Caco-2 (cell line): ENCODE measurements at regions not wholly inside any gene's neighbourhood (a gene's known extent, or its start where the extent isn't known, plus 50 kb on each side); places are given as distances from the start of the nearest gene placed in this dataset.

Experiments
- BruUV-seq: library from RNA; stranded (reverse); fragments of 400-500 nt; replicated peaks from 2 replicates; lab custom pipeline; 2021; lab: Mats Ljungman, UMichigan
- CTCF ChIA-PET: fragments of 300-600 bp; sonication (Branson Sonifier 250); formaldehyde crosslinking; loops from one replicate; lab custom pipeline; 2022; ENCODE audit warnings: antibody characterized with exemption; lab: Charles Lee
- POLR2A ChIA-PET: fragments of 300-600 bp; sonication (Branson Sonifier 250); formaldehyde crosslinking; loops from one replicate; lab custom pipeline; 2022; ENCODE audit warnings: antibody characterized with exemption; lab: Charles Lee
- DNase-seq, 2 experiments: peaks; one replicate each; pipeline versions ENCODE4 v3.0.0 to v3.0.0-alpha.2; 2020 to 2022
- H3K27me3 ChIP-seq: replicated peaks from 2 replicates; pipeline ENCODE4 v1.6.0; 2011; ENCODE audit warnings: low read length; ENCODE audit not compliant: control insufficient read depth, insufficient read depth
- H3K36me3 ChIP-seq: 2 replicates; pipeline ENCODE4 v1.5.1; 2011; ENCODE audit warnings: low read length; ENCODE audit not compliant: control insufficient read depth, insufficient read depth
- H3K4me1 ChIP-seq: fragments of 250-450 bp; sonication (Bioruptor Pico); 2 replicates; pipeline ENCODE4 v1.5.1; 2020; ENCODE audit warnings: mild to moderate bottlenecking
- H3K4me3 ChIP-seq: 2 replicates; pipeline ENCODE4 v1.5.1; 2011; ENCODE audit warnings: low read depth, mild to moderate bottlenecking, control low read depth, low read length
- H3K9me3 ChIP-seq: fragments of 250-450 bp; sonication (Bioruptor Pico); 2 replicates; pipeline ENCODE4 v1.5.1; 2020; ENCODE audit warnings: mild to moderate bottlenecking, moderate library complexity
- H3K27ac Mint-ChIP-seq: one replicate; pipeline ENCODE4 v1.8.0; 2022; ENCODE audit warnings: mixed read lengths; ENCODE audit not compliant: unreplicated experiment
- H3K27me3 Mint-ChIP-seq: one replicate; pipeline ENCODE4 v1.8.0; 2022; ENCODE audit warnings: mixed read lengths; ENCODE audit not compliant: insufficient read depth, unreplicated experiment
- H3K36me3 Mint-ChIP-seq: one replicate; pipeline ENCODE4 v1.8.0; 2022; ENCODE audit warnings: mild to moderate bottlenecking, mixed read lengths; ENCODE audit not compliant: insufficient read depth, unreplicated experiment
- H3K4me1 Mint-ChIP-seq: one replicate; pipeline ENCODE4 v1.8.0; 2022; ENCODE audit warnings: low read depth, mixed read lengths; ENCODE audit not compliant: unreplicated experiment
- H3K4me3 Mint-ChIP-seq: one replicate; pipeline ENCODE4 v1.8.0; 2022; ENCODE audit warnings: mild to moderate bottlenecking, moderate library complexity, mixed read lengths; ENCODE audit not compliant: unreplicated experiment
- H3K9me3 Mint-ChIP-seq: one replicate; pipeline ENCODE4 v1.8.0; 2022; ENCODE audit warnings: mixed read lengths; ENCODE audit not compliant: unreplicated experiment
- intact Hi-C: fragments of 100-400 bp; cut with micrococcal nuclease; formaldehyde crosslinking; loops from one replicate; pipeline ENCODE4 v1.10.0; 2022; ENCODE audit not compliant: unreplicated experiment
- TF ChIP-seq, protein P1 (sequence below), 2 experiments: fragments of 200-600 bp in 1 of 2; IDR thresholded peaks; 1 replicate in 1 of 2; 2 replicates in 1 of 2; pipeline versions ENCODE4 v1.5.1 to v1.8.0; 2011 to 2022; ENCODE audit warnings: antibody characterized with exemption in 1 of 2, control low read depth in 1 of 2, inconsistent platforms in 1 of 2, low read depth in 1 of 2, low read length in 1 of 2, mild to moderate bottlenecking in 1 of 2, moderate library complexity in 1 of 2; ENCODE audit not compliant: insufficient read depth in 1 of 2, severe bottlenecking in 1 of 2, unreplicated experiment in 1 of 2

DNA sequence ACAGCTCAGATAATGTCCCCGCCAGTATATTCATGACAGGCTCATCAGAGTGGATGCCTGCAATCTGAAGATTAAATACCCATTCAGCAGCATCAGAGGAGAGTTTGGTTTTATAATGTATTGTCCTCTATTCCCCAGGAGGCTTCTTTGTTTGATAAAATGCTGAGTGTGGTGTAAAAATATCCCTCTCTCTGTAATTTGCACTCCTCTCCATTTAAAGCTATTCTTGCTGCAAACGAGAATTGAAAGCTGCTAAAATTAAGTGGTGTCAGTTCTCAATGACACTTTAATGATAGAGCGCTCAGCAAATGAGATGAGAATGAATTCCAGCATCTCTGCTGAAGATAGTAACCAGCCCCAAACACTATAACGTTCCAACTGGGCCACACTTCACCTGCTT is 205.7 kb upstream of the RRP15 start:
- no peak for DNase-seq
- H3K4me3 ChIP-seq = no peak overlapping the region
- Mint-ChIP-seq H3K4me1 (no peaks in the 10 kb centered on the region), H3K4me3 (no peak overlapping the region), H3K27ac (no peak overlapping the region), H3K27me3 (peaks cover 11% of the 10 kb centered on the region), H3K9me3 (no peaks in the 10 kb centered on the region), H3K36me3 (no peaks in the 10 kb centered on the region)
- H3K9me3 ChIP-seq = no peaks in the 10 kb centered on the region
- BruUV-seq = no TSS peak
- POLR2A ChIA-PET = no interaction called here
- no peaks in the 10 kb centered on the region for H3K4me1 ChIP-seq
- TF ChIP-seq, protein P1, sequence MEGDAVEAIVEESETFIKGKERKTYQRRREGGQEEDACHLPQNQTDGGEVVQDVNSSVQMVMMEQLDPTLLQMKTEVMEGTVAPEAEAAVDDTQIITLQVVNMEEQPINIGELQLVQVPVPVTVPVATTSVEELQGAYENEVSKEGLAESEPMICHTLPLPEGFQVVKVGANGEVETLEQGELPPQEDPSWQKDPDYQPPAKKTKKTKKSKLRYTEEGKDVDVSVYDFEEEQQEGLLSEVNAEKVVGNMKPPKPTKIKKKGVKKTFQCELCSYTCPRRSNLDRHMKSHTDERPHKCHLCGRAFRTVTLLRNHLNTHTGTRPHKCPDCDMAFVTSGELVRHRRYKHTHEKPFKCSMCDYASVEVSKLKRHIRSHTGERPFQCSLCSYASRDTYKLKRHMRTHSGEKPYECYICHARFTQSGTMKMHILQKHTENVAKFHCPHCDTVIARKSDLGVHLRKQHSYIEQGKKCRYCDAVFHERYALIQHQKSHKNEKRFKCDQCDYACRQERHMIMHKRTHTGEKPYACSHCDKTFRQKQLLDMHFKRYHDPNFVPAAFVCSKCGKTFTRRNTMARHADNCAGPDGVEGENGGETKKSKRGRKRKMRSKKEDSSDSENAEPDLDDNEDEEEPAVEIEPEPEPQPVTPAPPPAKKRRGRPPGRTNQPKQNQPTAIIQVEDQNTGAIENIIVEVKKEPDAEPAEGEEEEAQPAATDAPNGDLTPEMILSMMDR (IDR thresholded peaks at IDR 0.05; ENCODE audit: insufficient read depth in 1 of 2, low read depth in 1 of 2, low read length in 1 of 2, severe bottlenecking in 1 of 2, unreplicated experiment in 1 of 2) = no peak
- intact Hi-C loops = no loop called here
- H3K36me3 ChIP-seq = no peaks in the 10 kb centered on the region
- CTCF ChIA-PET = no interaction called here
- H3K27me3 ChIP-seq = no peaks in the 10 kb centered on the region

DNA sequence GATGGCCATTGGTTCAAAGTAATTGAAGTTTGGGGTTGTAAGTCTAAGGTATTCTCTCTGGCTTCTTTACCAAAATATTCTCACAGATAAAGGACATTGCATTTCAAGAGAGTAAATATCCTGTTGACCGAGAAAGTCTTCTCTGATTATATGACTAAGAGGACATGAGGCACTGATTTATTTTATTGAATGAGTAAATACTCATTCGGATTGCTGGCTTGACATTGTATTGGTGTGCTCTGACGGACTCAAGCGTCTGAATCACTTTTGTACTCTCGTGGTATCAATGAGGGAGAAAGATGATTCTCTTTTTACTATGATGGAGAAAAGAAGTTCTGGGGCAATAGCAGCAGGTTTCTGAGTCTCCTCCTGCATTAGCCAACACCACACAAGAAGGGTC is 205.3 kb upstream of the RRP15 start:
- H3K4me3 Mint-ChIP-seq = no peak overlapping the region
- no peak for DNase-seq
- H3K9me3 Mint-ChIP-seq = no peaks in the 10 kb centered on the region
- no peaks in the 10 kb centered on the region for H3K36me3 ChIP-seq
- no peak overlapping the region for H3K4me3 ChIP-seq
- peaks cover 11% of the 10 kb centered on the region for H3K27me3 Mint-ChIP-seq
- no peaks in the 10 kb centered on the region for H3K4me1 Mint-ChIP-seq
- intact Hi-C loops = no loop called here
- H3K4me1 ChIP-seq = no peaks in the 10 kb centered on the region
- H3K9me3 ChIP-seq = no peaks in the 10 kb centered on the region
- POLR2A ChIA-PET = no interaction called here
- no peaks in the 10 kb centered on the region for H3K36me3 Mint-ChIP-seq
- CTCF ChIA-PET = no interaction called here
- TF ChIP-seq, protein P1 (IDR thresholded peaks at IDR 0.05; ENCODE audit: insufficient read depth in 1 of 2, low read depth in 1 of 2, low read length in 1 of 2, severe bottlenecking in 1 of 2, unreplicated experiment in 1 of 2) = no peak
- no peaks in the 10 kb centered on the region for H3K27me3 ChIP-seq
- BruUV-seq = no TSS peak
- H3K27ac Mint-ChIP-seq = no peak overlapping the region

DNA sequence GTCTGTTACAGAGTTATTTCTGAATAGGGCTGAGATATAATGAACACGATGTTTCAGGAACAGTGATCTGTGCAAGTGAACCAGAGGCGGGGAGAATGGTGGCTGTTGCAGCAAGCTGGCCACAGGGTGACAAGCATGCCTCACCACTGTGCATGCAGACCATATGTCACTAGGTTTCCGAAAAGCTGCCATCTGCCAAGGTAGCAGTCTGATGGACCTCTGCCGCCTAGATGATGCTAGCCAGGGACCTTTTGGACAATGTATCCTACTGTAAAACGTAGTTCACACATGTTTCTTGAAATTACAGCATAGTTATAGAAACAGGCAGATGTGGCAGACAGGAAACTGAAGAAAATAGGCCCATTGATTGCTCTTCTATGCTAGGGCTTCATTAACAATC is 204.2 kb upstream of the RRP15 start:
- H3K27ac Mint-ChIP-seq = no peak overlapping the region
- no peaks in the 10 kb centered on the region for H3K9me3 Mint-ChIP-seq
- no TSS peak for BruUV-seq
- no peaks in the 10 kb centered on the region for H3K36me3 Mint-ChIP-seq
- no peak for DNase-seq
- H3K9me3 ChIP-seq = no peaks in the 10 kb centered on the region
- CTCF ChIA-PET = no interaction called here
- TF ChIP-seq, protein P1 (IDR thresholded peaks at IDR 0.05; ENCODE audit: insufficient read depth in 1 of 2, low read depth in 1 of 2, low read length in 1 of 2, severe bottlenecking in 1 of 2, unreplicated experiment in 1 of 2) = no peak
- H3K4me3 Mint-ChIP-seq = no peak overlapping the region
- H3K27me3 ChIP-seq = no peaks in the 10 kb centered on the region
- POLR2A ChIA-PET = no interaction called here
- no peaks in the 10 kb centered on the region for H3K4me1 Mint-ChIP-seq
- no peaks in the 10 kb centered on the region for H3K4me1 ChIP-seq
- H3K36me3 ChIP-seq = no peaks in the 10 kb centered on the region
- intact Hi-C loops = no loop called here
- H3K27me3 Mint-ChIP-seq = peaks cover 8% of the 10 kb centered on the region
- no peak overlapping the region for H3K4me3 ChIP-seq
